ENCODE measurements at regions not wholly inside any gene's neighbourhood (a gene's known extent, or its start where the extent isn't known, plus 50 kb on each side); places are given as distances from the start of the nearest gene placed in this dataset.
"Not testable (repeated sequence)": the region's sequence is repeated elsewhere in the genome, so short reads cannot be mapped to it uniquely, and the experiment has no call there.

DNA sequence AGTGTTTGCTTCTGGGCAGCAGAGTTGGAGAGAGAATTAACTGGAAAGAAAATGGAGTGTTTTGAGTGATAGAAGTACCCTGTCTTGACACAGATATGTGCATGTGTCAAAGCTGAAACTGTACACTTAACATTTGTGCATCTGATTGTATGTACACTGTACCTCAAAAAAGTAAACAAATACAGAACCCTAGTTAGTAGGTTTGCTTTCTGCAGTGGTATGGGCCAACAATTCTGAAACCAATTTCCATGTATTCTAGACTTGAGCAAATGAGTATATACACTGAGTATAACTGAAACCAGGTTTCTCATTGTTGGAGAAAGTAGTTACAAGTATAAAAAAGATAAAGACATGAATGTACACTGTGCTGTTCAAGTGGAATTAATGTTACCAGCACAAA, 52.4 kb downstream of the ELAPOR2 start:
- DNase-seq = no peak

DNA sequence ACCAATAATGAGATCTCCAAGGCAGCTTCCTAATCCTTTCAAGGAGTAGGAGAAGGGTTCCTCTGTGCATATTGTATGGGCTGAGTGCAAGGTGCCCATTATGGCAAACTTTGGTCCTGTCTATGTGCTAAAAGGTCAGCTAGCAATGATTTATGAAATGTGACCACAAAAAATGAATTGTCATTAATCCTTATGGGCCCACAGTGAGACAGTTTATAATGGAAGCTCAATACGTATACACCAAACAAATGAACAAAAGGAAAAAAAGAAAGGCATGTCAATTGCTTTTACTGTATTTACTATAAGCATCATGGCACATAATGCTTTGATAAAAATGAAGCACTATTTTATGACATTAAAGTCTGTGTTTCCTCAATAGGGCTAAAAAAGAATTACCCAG, 54.5 kb downstream of the ELAPOR2 start:
- DNase-seq = no peak

DNA sequence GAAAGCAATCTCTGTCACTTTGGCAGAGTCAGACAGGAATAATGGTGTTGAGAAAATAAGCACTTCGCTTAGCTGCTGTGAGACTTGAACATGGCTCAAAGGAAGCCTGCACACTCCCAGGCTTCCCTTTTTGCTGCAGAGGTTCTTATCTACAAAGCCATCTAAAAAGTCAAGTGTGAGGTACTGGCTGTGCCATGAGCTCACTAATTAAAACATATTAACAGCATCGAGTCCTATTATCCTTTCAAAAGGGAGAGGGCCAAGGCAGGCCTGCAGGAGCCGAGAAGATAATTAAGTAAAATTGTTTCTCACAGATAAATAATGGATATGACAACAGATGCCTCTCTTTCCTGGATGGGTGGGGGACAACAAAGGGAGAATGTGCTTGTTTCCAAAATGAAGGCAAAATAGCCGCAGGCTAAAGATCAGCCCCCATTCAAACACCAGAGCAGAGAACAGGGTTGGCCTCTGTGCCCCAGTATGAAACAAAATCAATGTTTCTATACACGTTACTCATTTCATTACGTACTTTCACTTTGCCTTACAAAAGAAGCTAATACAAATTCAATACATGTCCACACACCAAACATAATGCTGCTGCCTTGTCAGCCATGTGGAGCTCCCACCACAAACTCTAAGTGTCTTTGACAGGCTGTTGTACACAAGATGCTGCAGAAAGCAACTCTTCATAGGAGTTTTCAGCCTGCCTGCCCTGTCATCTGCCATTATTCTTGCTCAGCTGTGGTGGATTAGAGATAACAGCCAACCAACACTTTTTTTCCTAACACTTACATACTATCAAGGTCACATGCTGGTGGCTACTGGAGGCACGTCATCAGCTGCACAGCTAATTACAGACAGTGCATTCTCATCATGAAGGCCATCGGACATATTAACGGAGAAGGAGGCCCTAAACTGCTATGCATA, 55.3 kb downstream of the ELAPOR2 start:
- DNase-seq = no peak

DNA sequence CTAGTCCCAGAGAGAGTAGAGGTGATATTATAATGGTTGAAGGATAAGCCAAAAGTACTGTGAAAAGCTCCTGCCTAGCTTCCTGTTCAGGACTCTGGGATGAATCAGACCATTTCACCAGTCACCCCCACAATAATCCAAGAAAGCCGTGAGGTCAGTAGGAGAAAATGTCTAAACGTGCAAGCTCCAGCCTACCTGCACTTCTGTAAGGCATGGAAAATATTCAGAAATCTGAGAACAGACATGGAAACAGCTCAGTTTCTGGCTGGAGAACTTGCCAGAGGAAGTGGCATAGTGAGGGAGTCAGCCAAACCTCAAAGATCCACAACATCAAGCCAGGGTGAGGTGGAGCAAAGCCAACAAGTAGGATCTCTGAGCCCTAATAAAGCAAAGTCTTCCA, 58.2 kb downstream of the ELAPOR2 start:
- DNase-seq = no peak

DNA sequence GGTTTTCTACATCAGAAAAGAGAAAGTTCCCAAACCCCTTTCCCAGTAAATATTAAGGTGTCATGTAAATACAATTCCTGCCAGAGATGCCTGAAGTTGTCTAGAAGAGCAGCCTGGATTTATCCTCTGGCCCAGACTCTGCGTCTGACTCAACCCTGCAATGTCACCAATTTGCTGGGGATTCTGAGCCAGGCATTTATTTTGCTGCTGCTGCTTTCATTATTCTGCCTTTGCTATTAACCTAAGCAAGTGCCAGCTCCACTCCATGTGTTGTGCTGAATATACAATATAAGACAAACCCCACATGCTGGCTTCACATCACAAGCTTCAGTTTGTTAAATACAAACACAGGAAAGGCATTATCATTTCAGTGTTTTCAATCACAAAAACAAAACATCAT, 59.1 kb downstream of the ELAPOR2 start:
- no peak for DNase-seq

DNA sequence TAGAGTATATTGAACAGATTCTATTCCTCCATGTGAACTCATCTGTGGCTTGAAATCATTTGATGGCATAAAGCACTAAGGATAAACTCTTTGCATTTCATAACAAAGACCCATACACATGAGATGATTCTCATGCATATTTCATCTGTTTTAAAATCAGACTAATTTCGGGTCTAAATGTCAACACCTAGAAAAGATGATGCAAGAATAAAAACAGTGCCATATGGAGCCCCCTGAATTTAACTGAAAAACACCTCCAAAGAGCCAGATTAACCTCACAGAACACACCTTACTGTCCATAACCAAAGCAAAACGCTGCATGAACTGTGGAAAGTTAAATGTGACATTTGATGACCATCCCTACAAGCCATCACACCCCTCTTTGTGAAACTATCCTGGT, 59.7 kb downstream of the ELAPOR2 start:
- DNase-seq = no peak

DNA sequence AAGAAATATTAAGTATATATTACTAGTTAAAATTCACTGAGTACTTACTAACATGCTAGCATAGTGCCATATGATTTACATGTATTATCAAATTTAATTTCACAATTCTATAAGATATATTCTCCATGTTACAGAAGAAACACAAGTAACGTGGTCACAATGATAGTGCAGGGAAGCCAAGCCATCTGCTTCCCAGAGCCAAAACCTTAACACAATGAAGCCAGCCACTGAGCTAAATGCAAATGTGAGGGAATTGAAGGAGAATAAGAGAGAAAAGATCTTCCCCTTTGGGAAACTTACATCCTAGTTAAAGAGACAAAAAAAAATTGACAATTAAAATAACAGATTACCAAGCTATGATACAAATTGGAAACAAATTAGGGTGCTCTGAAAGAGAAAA, 63.6 kb downstream of the ELAPOR2 start:
- DNase-seq = no peak

DNA sequence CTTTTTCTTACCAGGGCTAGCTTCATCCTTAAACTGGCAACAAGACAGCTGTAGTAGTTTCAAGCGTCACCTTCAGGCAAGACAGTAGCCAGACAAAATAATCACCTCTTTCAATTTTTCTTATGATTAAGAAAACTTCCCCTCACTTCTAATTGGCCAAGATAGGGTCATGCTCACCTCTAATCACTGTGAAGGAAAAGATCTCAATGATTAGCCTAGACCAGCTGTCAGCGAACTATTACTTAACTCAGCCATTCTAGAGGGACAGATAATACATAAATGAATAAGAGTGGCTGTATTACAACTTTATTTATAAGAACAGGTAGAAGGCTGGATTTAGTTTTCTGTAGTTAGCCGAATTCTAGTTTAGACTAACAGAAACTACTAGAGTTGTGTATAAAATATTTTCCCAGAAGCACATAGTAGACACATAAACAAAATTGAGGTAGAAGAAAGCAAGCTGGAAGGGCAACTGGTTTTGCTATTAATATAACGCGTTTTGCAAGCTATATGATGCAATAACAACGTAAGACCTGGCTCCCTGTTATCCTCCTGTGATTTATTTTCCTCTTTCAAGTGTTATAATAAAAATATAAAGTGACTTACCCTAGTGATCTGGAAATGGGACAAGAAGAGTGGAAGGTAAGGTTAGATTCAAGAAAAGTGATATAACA, 64.3 kb downstream of the ELAPOR2 start:
- no peak for DNase-seq

DNA sequence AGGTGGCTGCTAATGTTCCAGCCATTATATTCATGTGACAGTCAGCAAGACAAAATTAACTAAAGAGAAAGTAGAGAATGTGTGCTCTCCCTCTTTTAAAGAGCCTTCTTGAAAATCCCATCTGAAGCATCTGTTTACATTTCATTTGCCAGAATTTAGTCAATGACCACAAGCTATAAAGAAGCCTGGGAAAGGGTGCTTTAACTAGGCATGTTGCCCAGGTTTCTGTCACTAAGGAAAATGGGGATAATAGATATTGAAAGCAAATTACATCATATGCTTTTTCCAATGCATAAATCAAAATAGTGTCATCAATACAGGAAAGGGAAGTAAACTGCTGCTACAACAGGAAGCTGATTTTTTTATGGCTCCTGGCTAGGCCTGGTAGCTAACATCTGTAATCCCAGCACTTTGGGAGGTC, 67.7 kb downstream of the ELAPOR2 start:
- DNase-seq = no peak

DNA sequence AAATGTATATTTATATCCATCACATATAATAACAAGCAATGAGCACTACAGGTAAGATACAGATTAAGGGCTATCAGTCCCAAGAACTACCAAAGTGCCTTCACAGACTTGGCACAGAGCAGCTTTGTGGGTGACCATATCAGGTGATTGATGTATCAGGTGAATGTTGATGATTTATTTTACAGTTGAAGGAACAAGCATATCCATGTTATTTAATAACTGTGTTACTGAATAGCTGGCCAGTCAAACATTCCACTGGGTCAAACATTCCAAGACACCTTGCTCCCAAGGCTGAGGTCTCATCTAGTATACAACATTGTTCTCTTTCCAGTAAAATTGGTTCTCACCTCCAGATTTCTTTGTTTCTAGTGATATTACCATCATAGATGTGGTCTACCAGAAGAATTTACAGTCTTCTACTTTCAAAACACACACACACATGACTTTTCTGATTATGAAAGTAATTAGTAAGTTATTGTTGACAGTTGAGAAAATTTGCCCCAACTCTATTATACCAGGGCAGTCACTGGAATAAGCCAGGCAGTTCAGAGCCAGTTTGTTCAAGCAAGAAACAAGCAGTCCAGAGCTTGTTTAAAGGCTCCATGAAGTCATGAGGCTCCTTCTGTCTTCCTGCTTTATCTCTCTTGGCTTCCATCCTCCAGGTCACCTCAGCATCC, 68.2 kb downstream of the ELAPOR2 start:
- no peak for DNase-seq

DNA sequence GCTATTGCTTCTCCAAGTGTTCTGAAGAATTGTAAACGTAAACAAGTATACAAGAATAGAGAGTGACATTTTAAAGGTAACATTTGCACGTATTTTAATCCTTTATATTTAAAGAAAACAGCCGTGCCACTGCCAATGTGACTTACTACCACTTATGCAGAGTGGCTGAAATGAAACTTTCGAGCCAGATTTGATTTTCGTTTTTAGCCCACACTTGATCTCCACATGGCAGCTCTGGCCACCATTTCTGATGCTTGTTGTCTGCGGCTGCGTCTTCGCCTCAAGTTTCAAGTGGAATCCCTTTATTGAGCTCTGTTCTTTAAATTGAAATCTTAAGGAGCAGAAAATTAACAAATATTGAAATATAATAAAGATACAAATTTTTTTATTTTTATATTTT, 70.0 kb downstream of the ELAPOR2 start:
- DNase-seq = no peak

DNA sequence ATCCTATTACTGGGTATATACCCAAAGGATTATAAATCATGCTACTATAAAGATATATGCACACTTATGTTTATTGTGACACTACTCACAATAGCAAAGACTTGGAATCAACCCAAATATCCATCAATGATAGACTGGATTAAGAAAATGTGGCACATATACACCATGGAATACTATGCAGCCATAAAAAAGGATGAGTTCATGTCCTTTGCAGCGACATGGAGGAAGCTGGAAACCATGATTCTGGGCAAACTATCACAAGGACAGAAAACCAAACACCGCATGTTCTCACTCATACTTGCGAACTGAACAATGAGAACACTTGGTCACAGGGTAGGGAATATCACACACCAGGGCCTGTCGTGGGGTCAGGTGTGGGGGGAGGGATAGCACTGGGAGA, 71.6 kb downstream of the ELAPOR2 start:
- DNase-seq = not testable (repeated sequence)

DNA sequence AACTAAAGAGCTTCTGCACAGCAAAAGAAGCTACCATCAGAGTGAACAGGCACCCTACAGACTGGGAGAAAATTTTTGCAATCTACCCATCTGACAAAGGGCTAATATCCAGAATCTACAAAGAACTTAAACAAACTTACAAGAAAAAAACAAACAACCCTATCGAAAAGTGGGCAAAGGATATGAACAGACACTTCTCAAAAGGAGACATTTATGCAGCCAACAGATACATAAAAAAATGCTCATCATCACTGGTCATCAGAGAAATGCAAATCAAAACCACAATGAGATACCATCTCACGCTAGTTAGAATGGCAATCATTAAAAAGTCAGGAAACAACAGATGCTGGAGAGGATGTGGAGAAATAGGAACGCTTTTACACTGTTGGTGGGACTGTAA, 72.1 kb downstream of the ELAPOR2 start:
- not testable (repeated sequence) for DNase-seq

DNA sequence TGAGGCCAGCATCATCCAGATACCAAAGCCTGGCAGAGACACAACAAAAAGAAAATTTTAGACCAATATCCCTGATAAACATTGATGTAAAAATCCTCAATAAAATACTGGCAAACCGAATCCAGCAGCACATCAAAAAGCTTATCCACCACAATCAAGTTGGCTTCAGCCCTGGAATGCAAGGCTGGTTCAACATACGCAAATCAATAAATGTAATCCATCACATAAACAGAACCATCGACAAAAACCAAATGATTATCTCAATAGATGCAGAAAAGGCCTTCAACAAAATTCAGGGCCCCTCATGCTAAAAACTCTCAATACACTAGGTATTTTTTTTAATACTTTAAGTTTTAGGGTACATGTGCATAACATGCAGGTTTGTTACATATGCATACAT, 74.1 kb downstream of the ELAPOR2 start:
- DNase-seq = not testable (repeated sequence)

DNA sequence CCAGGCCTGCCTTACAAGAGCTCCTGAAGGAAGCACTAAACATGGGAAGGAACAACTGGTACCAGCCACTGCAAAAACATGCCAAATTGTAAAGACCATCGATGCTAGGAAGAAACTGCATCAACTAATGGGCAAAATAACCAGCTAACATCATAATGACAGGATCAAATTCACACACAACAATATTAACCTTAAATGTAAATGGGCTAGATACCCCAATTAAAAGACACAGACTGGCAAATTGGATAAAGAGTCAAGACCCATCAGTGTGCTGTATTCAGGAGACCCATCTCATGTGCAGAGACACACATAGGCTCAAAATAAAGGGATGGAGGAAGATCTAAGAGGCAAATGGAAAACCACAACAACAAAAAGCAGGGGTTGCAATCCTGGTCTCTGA, 75.8 kb downstream of the ELAPOR2 start:
- DNase-seq = not testable (repeated sequence)

DNA sequence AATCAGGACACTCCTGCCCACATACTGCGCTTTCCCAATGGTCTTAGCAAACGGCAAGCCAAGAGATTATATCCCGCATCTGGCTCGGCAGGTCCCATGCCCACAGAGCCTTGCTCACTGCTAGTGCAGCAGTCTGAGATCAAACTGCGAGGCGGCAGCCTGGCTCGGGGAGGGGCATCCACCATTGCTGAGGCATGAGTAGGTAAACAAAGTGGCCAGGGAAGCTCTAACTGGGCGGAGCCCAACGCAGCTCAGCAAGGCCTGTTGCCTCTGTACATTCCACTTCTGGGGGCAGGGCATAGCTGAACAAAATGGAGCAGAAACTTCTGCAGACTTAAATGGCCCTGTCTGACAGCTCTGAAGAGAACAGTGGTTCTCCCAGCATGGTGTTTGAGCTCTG, 77.5 kb downstream of the ELAPOR2 start:
- not testable (repeated sequence) for DNase-seq

DNA sequence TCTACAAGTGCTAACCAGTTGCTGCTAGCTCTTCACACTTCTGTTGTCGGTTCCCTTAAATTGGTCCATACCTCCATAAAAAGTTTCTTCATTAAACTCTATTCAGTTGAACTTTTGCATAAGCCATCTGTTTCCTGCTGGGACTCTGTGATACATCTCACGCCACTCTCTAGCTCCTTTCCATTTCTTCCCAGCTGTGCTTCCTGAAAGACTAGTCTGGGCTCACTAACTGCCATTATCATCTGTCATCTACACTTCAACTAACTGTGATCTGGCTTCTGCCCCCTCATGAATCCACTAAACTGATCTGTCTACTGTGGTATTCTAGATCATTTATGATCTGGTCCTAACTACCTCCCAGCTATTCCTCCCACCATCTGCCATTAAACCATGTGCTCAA, 78.3 kb downstream of the ELAPOR2 start:
- no peak for DNase-seq

DNA sequence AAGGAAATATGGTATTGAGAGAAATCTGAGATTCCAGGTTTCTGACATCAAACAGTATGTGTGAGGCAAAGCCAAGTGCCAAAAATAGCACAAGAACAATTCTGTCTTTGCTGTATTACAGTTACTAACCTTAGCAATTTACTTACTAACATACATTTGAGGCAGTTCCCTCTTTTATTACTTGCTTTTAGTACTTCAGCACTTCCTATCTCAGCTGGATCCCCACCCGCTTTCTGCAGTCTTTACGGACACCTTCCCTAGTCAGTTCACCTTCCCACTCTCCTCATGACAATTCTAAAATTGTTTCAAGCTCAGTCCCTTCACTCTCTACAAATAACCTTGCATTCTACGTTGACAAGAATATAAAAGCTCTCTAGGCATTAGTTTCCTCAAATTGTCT, 79.2 kb downstream of the ELAPOR2 start:
- DNase-seq = no peak

DNA sequence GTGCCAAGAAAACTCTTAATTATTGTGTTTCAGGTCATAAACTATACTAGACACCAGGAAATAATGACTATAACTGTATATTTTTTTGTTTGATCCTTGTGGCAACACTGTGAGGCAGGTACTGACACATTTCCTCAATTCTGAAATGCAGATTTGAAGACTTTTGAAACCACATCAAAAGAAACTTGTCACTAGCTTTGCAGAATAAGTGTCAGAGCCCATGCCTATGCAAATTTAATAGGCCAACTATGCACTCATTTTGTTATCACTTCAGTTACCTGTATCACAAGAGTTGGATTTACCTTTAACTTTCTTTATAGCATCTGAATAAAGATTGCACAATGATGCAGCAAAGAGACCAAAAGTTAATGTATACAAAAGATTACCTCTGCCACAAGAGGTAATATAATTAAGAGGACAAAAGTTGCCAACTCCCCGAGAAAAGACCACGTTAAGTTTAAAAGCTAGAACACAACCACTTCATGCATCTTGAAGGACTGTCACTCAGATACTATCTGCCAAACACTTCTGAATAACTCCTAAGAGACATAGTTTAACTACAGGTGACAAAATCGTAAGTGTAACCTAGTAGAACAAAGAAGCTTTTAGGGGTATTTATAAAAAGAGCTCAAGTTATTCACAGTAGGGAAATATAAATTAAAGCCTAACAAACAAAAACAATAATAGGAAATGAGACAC, 80.5 kb downstream of the ELAPOR2 start:
- DNase-seq = no peak

DNA sequence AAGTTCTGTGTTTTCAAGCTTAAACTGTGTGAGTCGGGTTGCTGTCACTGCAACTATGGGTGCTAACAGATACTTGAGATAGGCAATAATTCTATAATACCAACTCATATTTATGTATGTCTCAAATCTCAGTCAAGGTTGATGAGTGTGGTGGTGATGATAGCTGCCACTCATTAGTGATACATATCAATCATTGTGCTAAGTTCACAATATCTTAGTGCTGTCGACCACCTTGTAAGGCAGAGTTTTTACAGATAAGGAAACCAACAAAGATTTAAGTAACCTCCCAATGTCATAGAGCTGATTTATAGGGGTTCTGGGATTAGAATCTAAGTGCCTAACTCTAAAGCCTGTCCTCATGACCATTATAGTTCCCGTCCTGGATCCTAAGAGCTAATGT, 82.5 kb downstream of the ELAPOR2 start:
- DNase-seq = no peak

DNA sequence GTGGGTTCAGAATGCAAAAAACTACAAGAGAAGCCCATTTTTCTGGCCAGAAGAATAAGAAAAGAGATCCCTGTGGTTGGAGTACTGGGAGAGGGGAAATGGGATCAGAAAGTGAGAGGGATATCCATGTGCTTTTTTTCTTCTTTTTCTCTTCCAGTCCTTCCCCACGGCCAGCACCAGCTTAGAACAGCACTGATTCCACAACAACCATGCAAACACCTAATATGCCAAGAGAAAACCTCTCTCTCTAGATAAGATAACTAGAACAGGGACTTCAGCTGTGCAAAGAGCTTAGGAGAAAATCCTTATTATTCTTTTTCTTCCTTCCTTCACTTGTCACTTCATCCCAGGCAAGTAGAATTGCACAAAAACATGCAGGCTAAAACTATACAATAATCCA, 83.5 kb downstream of the ELAPOR2 start:
- no peak for DNase-seq

DNA sequence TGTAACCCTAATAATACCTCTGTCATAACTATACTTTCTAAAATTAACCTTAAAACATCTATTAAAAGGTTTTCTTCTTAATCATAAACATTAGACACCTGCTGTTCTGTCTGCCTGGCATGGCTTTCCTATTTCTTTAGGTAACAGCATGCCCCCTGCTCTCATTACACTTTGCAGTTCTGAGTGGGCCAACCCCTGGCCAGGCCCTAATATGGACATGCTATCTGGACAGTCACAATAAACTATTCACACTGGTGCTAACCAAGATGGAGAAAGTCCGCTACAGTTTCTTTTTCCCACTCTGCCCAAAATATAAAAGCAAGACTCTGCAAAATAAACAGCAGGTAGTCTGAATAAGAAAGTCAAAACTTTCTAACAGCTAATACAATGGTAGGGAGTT, 84.0 kb downstream of the ELAPOR2 start:
- DNase-seq = no peak
